SK-N-SH (cell line): ENCODE measurements at regions not wholly inside any gene's neighbourhood (a gene's known extent, or its start where the extent isn't known, plus 50 kb on each side); places are given as distances from the start of the nearest gene placed in this dataset.

ENCODE experiments used
- CTCF ChIA-PET: fragments of 300-600, 350-600 bp; formaldehyde crosslinking; extraction: SDS; loops from one replicate; lab custom pipeline; 2021; lab: Yijun Ruan, JAX
- POLR2A ChIA-PET: fragments of 350-600 bp; sonication (Branson Sonifier 250); formaldehyde crosslinking; extraction: SDS; loops from one replicate; lab custom pipeline; 2020; ENCODE audit warnings: antibody characterized with exemption, inconsistent platforms; lab: Yijun Ruan, JAX
- DNase-seq: peaks from one replicate; pipeline ENCODE4 v3.0.0; 2012
- H2AFZ ChIP-seq: fragments of 200-600 bp; sonication (generic); 2 replicates; pipeline ENCODE4 v1.8.1; 2016; ENCODE audit warnings: antibody characterized with exemption, mild to moderate bottlenecking, low read depth
- H3F3A ChIP-seq: fragments of 200-600 bp; sonication (generic); replicated peaks from 2 replicates; pipeline ENCODE3; 2016; ENCODE audit warnings: antibody characterized with exemption, mild to moderate bottlenecking; ENCODE audit not compliant: insufficient read depth
- H3K27ac ChIP-seq, 2 experiments: fragments of 200-500 bp in 1 of 2; fragments of 200-600 bp in 1 of 2; sonication (Bioruptor generic) in 1 of 2; sonication (generic), shearing (Covaris generic) in 1 of 2; 2 replicates each; pipeline versions ENCODE4 v1.5.1 to v1.6.1; 2014 to 2016; ENCODE audit warnings: low read depth in 2 of 2, inconsistent platforms in 1 of 2, low read length in 1 of 2, mild to moderate bottlenecking in 1 of 2, mixed read lengths in 1 of 2
- H3K27me3 ChIP-seq: fragments of 200-600 bp; sonication (generic), shearing (Covaris generic); 2 replicates; pipeline ENCODE4 v1.6.1; 2016; ENCODE audit warnings: mixed run types; ENCODE audit not compliant: insufficient read depth
- H3K36me3 ChIP-seq, 2 experiments: fragments of 200-500 bp in 1 of 2; fragments of 200-600 bp in 1 of 2; sonication (Bioruptor generic) in 1 of 2; sonication (generic) in 1 of 2; replicated peaks in 1 of 2; 2 replicates each; pipeline versions ENCODE3 to v1.5.1; 2014 to 2016; ENCODE audit warnings: low read length in 1 of 2, mild to moderate bottlenecking in 1 of 2; ENCODE audit not compliant: insufficient read depth in 2 of 2, control insufficient read depth in 1 of 2
- H3K4me1 ChIP-seq, 2 experiments: fragments of 200-500 bp in 1 of 2; fragments of 200-600 bp in 1 of 2; sonication (Bioruptor generic) in 1 of 2; sonication (generic), shearing (Covaris generic) in 1 of 2; 2 replicates each; pipeline versions ENCODE4 v1.5.1 to v1.6.1; 2014 to 2016; ENCODE audit warnings: low read depth in 1 of 2, low read length in 1 of 2, mixed run types in 1 of 2; ENCODE audit not compliant: insufficient read depth in 2 of 2, control insufficient read depth in 1 of 2
- H3K4me2 ChIP-seq: fragments of 200-600 bp; sonication (generic), shearing (Covaris generic); 2 replicates; pipeline ENCODE4 v1.6.1; 2017; ENCODE audit warnings: mixed run types
- H3K4me3 ChIP-seq, 2 experiments: fragments of 200-500 bp in 1 of 2; fragments of 200-600 bp in 1 of 2; sonication (Bioruptor generic) in 1 of 2; sonication (generic), shearing (Covaris generic) in 1 of 2; 2 replicates each; pipeline versions ENCODE4 v1.5.1 to v1.8.1; 2014 to 2016; ENCODE audit warnings: low read depth in 2 of 2, inconsistent platforms in 1 of 2, low read length in 1 of 2, mild to moderate bottlenecking in 1 of 2, mixed read lengths in 1 of 2, moderate library complexity in 1 of 2
- H3K79me2 ChIP-seq: fragments of 200-600 bp; sonication (generic); 2 replicates; pipeline ENCODE4 v1.8.1; 2017; ENCODE audit warnings: mild to moderate bottlenecking; ENCODE audit not compliant: insufficient read depth
- H3K9ac ChIP-seq: fragments of 200-600 bp; sonication (generic); 2 replicates; pipeline ENCODE4 v1.6.1; 2017; ENCODE audit warnings: mixed run types
- H3K9me2 ChIP-seq: fragments of 200-600 bp; sonication (generic); 2 replicates; pipeline ENCODE4 v1.6.1; 2017; ENCODE audit warnings: mixed run types
- H3K9me3 ChIP-seq: fragments of 200-600 bp; sonication (generic); 2 replicates; pipeline ENCODE4 v1.6.1; 2017; ENCODE audit warnings: mixed run types, mild to moderate bottlenecking, moderate library complexity
- H4K20me1 ChIP-seq: fragments of 200-600 bp; sonication (generic); 2 replicates; pipeline ENCODE4 v1.6.1; 2017; ENCODE audit warnings: mild to moderate bottlenecking, mixed run types; ENCODE audit not compliant: insufficient read depth
- CTCF ChIP-seq: fragments of 200-600 bp; sonication (generic); IDR thresholded peaks from 2 replicates; pipeline ENCODE4 v1.6.1; 2017; ENCODE audit warnings: antibody characterized with exemption, mild to moderate bottlenecking, moderate library complexity
- EZH2phosphoT487 ChIP-seq: fragments of 200-600 bp; sonication (generic); IDR thresholded peaks from 2 replicates; pipeline ENCODE4 v1.6.1; 2017; ENCODE audit warnings: low read depth, mixed run types, mild to moderate bottlenecking, antibody characterized with exemption, moderate library complexity, borderline replicate concordance
- FOSL2 ChIP-seq: IDR thresholded peaks from 2 replicates; pipeline ENCODE4 v1.4.0; 2012; ENCODE audit warnings: low read depth, mild to moderate bottlenecking, moderate library complexity, borderline replicate concordance
- GABPA ChIP-seq: IDR thresholded peaks from 2 replicates; pipeline ENCODE4 v1.4.0; 2012; ENCODE audit warnings: low read depth, mild to moderate bottlenecking
- GATA2 ChIP-seq: sonication (generic); formaldehyde crosslinking; IDR thresholded peaks from 2 replicates; pipeline ENCODE4 v1.5.0; 2020; ENCODE audit warnings: mild to moderate bottlenecking, missing genetic modification reagents
- IRF3 ChIP-seq: fragments of 150-350 bp; IDR thresholded peaks from 2 replicates; pipeline ENCODE4 v1.6.1; 2016; ENCODE audit warnings: mild to moderate bottlenecking, low read depth, low read length
- MXI1 ChIP-seq: IDR thresholded peaks from 2 replicates; pipeline ENCODE4 v1.6.1; 2012; ENCODE audit warnings: mild to moderate bottlenecking, low read depth, low read length, improper control_type of control experiment
- NFIC ChIP-seq: IDR thresholded peaks from 2 replicates; pipeline ENCODE4 v1.4.0; 2012; ENCODE audit warnings: borderline replicate concordance
- NRF1 ChIP-seq: IDR thresholded peaks from 2 replicates; pipeline ENCODE4 v1.6.1; 2012; ENCODE audit warnings: low read depth, mild to moderate bottlenecking, low read length
- POLR2AphosphoS5 ChIP-seq: IDR thresholded peaks from 2 replicates; pipeline ENCODE4 v1.6.1; 2012; ENCODE audit warnings: low read depth, low read length
- RAD21 ChIP-seq: IDR thresholded peaks from 2 replicates; pipeline ENCODE4 v1.6.1; 2012; ENCODE audit warnings: mild to moderate bottlenecking, low read length
- RCOR1 ChIP-seq: fragments of 150-350 bp; IDR thresholded peaks from 2 replicates; pipeline ENCODE4 v1.6.1; 2017; ENCODE audit warnings: antibody characterized with exemption, low read length
- REST ChIP-seq: IDR thresholded peaks from 2 replicates; pipeline ENCODE4 v1.6.1; 2012; ENCODE audit warnings: mild to moderate bottlenecking, low read depth, low read length, moderate library complexity
- RFX5 ChIP-seq: IDR thresholded peaks from 2 replicates; pipeline ENCODE4 v1.6.1; 2012; ENCODE audit warnings: mild to moderate bottlenecking, improper control_type of control experiment, low read length
- SIN3A ChIP-seq: IDR thresholded peaks from 2 replicates; pipeline ENCODE4 v1.6.1; 2012; ENCODE audit warnings: low read depth, mild to moderate bottlenecking, low read length, moderate library complexity, borderline replicate concordance
- SMC3 ChIP-seq: IDR thresholded peaks from 2 replicates; pipeline ENCODE4 v1.6.1; 2012; ENCODE audit warnings: low read depth, low read length, improper control_type of control experiment
- USF2 ChIP-seq: fragments of 150-350 bp; IDR thresholded peaks from 2 replicates; pipeline ENCODE4 v1.6.1; 2017; ENCODE audit warnings: antibody characterized with exemption, low read length, low read depth, borderline replicate concordance
- WGBS: methylation state at CpG from one replicate; pipeline ENCODE4 v1.1.6; 2017; ENCODE audit warnings: low lambda C conversion rate; 5-methylcytosine and 5-hydroxymethylcytosine counted together
- TF ChIP-seq, protein P1 (sequence below): IDR thresholded peaks from 2 replicates; pipeline ENCODE4 v1.4.0; 2012; ENCODE audit warnings: low read depth

- Histone ChIP-seq H3K27ac (no peak overlapping the region), H3K79me2 (no peaks in the 10 kb centered on the region), H3K36me3 (no peaks in the 10 kb centered on the region), H3K4me2 (no peak overlapping the region), H4K20me1 (no peaks in the 10 kb centered on the region), H3K9me3 (0 out of 2 replicates have a peak, but pooled peaks cover 4% of the 10 kb centered on the region), H3K9ac (no peak overlapping the region), H3K4me1 (no peaks in the 10 kb centered on the region), H2AFZ (no peak overlapping the region), H3K27me3 (no peaks in the 10 kb centered on the region), H3K4me3 (no peak overlapping the region), H3K9me2 (no peaks in the 10 kb centered on the region), H3F3A (no peaks in the 10 kb centered on the region)
- no peak for TF ChIP-seq SIN3A
- TF ChIP-seq NRF1, result no peak
- TF ChIP-seq MXI1, result no peak
- no peak for TF ChIP-seq CTCF
- no peak for TF ChIP-seq USF2
- TF ChIP-seq RCOR1, result no peak
- no peak for TF ChIP-seq REST
- no peak for TF ChIP-seq NFIC
- TF ChIP-seq FOSL2, result no peak
- TF ChIP-seq IRF3, result no peak
- no peak for TF ChIP-seq POLR2AphosphoS5
- no peak for TF ChIP-seq GABPA
- no peak for TF ChIP-seq RAD21
- TF ChIP-seq GATA2, result no peak
- TF ChIP-seq, protein P1, sequence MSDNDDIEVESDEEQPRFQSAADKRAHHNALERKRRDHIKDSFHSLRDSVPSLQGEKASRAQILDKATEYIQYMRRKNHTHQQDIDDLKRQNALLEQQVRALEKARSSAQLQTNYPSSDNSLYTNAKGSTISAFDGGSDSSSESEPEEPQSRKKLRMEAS, result no peak
- no peak for TF ChIP-seq RFX5
- no peak for TF ChIP-seq EZH2phosphoT487
- TF ChIP-seq SMC3, result no peak
- WGBS, result 88% methylated on average over 4 of the region's 4 CpGs
- DNase-seq, result no peak
- CTCF ChIA-PET, result no interaction called here
- POLR2A ChIA-PET, result no interaction called here
These were observed 146.5 kb upstream of the LYPLAL1 start for GRCh38 chr1:219027146-219027673.
